HepG2 (cell line): ENCODE measurements at regions not wholly inside any gene's neighbourhood (a gene's known extent, or its start where the extent isn't known, plus 50 kb on each side); places are given as distances from the start of the nearest gene placed in this dataset.

Source experiments
- ATAC-seq: fragments of 200-7000 bp; cut with Tn5 transposase; 3 replicates; pipeline ENCODE4 v1.9.1; 2020; ENCODE audit warnings: mild to moderate bottlenecking, moderate library complexity
- BruUV-seq: library from RNA; stranded (reverse); fragments of 400-500 nt; replicated peaks from 2 replicates; lab custom pipeline; 2021; lab: Mats Ljungman, UMichigan
- CTCF ChIA-PET: fragments of 300-600 bp; formaldehyde crosslinking; extraction: SDS; loops from one replicate; lab custom pipeline; 2021; ENCODE audit warnings: low total read pairs, inconsistent platforms, low intra/inter-chr PET ratio; lab: Yijun Ruan, JAX
- POLR2A ChIA-PET: fragments of 350-600 bp; sonication (Branson Sonifier 250); formaldehyde crosslinking; loops from one replicate; lab custom pipeline; 2020; ENCODE audit warnings: antibody characterized with exemption, inconsistent platforms; lab: Yijun Ruan, JAX
- DNase-seq: peaks from one replicate; pipeline ENCODE4 v3.0.0-alpha.2; 2015; ENCODE audit warnings: low spot score
- FAIRE-seq: peaks from 3 replicates; lab custom pipeline; 2011; peaks lifted over from hg19 to GRCh38; lab: Jason Lieb, UNC
- H2AFZ ChIP-seq: one replicate; pipeline ENCODE4 v1.6.1; 2011; ENCODE audit warnings: low read length, inconsistent platforms
- H3K27ac ChIP-seq: fragments of 300-600 bp; 3 replicates; pipeline ENCODE4 v1.8.0; 2011; ENCODE audit warnings: mixed run types, mild to moderate bottlenecking, mixed read lengths, low read length, inconsistent platforms; ENCODE audit not compliant: insufficient read depth; ENCODE audit errors: extremely low read length
- H3K27me3 ChIP-seq, 2 experiments: fragments of 200-600 bp in 1 of 2; 2 replicates in 1 of 2; 3 replicates in 1 of 2; pipeline versions ENCODE4 v1.6.0 to v1.8.0; 2011; ENCODE audit warnings: low read length in 2 of 2, mild to moderate bottlenecking in 2 of 2, moderate library complexity in 2 of 2, inconsistent platforms in 1 of 2; ENCODE audit not compliant: insufficient read depth in 2 of 2, control insufficient read depth in 1 of 2
- H3K36me3 ChIP-seq, 2 experiments: fragments of 200-600 bp in 1 of 2; replicated peaks in 1 of 2; 2 replicates in 1 of 2; 3 replicates in 1 of 2; pipeline versions ENCODE4 v1.5.1 to v1.8.0; 2011; ENCODE audit warnings: low read length in 2 of 2, inconsistent platforms in 1 of 2; ENCODE audit not compliant: insufficient read depth in 2 of 2, control insufficient read depth in 1 of 2
- H3K4me1 ChIP-seq: 2 replicates; pipeline ENCODE4 v1.5.1; 2012; ENCODE audit warnings: low read length, inconsistent platforms; ENCODE audit not compliant: insufficient read depth
- H3K4me2 ChIP-seq: 2 replicates; pipeline ENCODE4 v1.6.0; 2011; ENCODE audit warnings: low read depth, low read length, inconsistent platforms
- H3K4me3 ChIP-seq, 3 experiments: fragments of 200-600 bp in 1 of 3; sonication (generic), shearing (Covaris generic) in 1 of 3; replicated peaks in 1 of 3; 2 replicates each; pipeline ENCODE4 v1.5.1; 2011 to 2016; ENCODE audit warnings: low read length in 3 of 3, inconsistent platforms in 2 of 3, low read depth in 2 of 3, mild to moderate bottlenecking in 2 of 3, control low read depth in 1 of 3, mixed read lengths in 1 of 3; ENCODE audit not compliant: insufficient read depth in 1 of 3
- H3K79me2 ChIP-seq: one replicate; pipeline ENCODE4 v1.6.1; 2011; ENCODE audit warnings: low read length, inconsistent platforms; ENCODE audit not compliant: insufficient read depth
- H3K9ac ChIP-seq: 2 replicates; pipeline ENCODE4 v1.6.0; 2011; ENCODE audit warnings: mild to moderate bottlenecking, low read depth, low read length, inconsistent platforms; ENCODE audit not compliant: insufficient read depth
- H3K9me3 ChIP-seq: 2 replicates; pipeline ENCODE4 v1.5.1; 2012; ENCODE audit warnings: mild to moderate bottlenecking, low read length
- H4K20me1 ChIP-seq: 2 replicates; pipeline ENCODE4 v1.6.0; 2011; ENCODE audit warnings: inconsistent platforms, mild to moderate bottlenecking, low read length, moderate library complexity; ENCODE audit not compliant: insufficient read depth
- ARID2 ChIP-seq: sonication (generic); formaldehyde crosslinking; IDR thresholded peaks from 2 replicates; pipeline ENCODE4 v1.8.1; 2022; ENCODE audit warnings: mild to moderate bottlenecking, missing genetic modification reagents, borderline replicate concordance
- JUN ChIP-seq: sonication (generic); formaldehyde crosslinking; IDR thresholded peaks from 2 replicates; pipeline ENCODE4 v1.4.0; 2020; ENCODE audit warnings: mild to moderate bottlenecking, missing genetic modification reagents
- MTF1 ChIP-seq: sonication (generic); formaldehyde crosslinking; IDR thresholded peaks from 2 replicates; pipeline ENCODE4 v1.5.0; 2020; ENCODE audit warnings: missing genetic modification reagents
- RXRA ChIP-seq: sonication (generic); formaldehyde crosslinking; IDR thresholded peaks from 2 replicates; pipeline ENCODE4 v1.5.1; 2020; ENCODE audit warnings: missing genetic modification reagents
- ZNF775 ChIP-seq: sonication (generic); formaldehyde crosslinking; IDR thresholded peaks from 2 replicates; pipeline ENCODE4 v1.4.0; 2020; ENCODE audit warnings: missing genetic modification reagents, mild to moderate bottlenecking, moderate library complexity, borderline replicate concordance
- WGBS: methylation state at CpG from one replicate; pipeline ENCODE4 v1.1.6; 2017; ENCODE audit warnings: low lambda C conversion rate; 5-methylcytosine and 5-hydroxymethylcytosine counted together
- in situ Hi-C: cut with HindIII; loops from 2 replicates; pipeline ENCODE4 v1.10.0; 2017; ENCODE audit warnings: low pct_unique_long_range_greater_than_20kb; ENCODE audit not compliant: extremely low pct_ligation_motif_present
- intact Hi-C: fragments of 100-400 bp; cut with micrococcal nuclease; formaldehyde crosslinking; loops from one replicate; pipeline ENCODE4 v1.10.0; 2022; ENCODE audit not compliant: unreplicated experiment
- TF ChIP-seq, protein P1 (sequence below): sonication (generic); formaldehyde crosslinking; IDR thresholded peaks from 2 replicates; pipeline ENCODE4 v1.5.0; 2020; ENCODE audit warnings: missing genetic modification reagents, mild to moderate bottlenecking, borderline replicate concordance

DNA sequence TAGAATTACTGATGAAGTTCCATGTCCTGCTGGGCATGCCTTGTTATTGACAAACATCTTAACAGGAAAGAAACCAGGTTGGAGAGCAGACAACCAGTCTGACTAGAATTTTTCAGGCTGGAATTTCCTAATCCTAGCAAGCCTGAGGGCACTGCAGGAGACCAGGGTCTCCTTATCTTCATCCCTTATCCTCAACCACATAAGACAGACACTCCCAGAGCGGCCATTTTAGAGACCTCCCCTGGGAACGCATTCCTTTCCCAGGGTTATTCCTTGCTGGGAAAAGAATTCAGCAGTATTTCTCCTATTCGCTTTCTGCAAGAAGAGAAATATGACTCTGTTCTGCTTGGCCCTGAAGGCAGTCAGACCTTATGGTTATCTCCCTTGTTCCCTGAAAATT lies 803.7 kb downstream of the GRIK2 start (continued):
- TF ChIP-seq MTF1 (CRISPR knock-in tag) = no peak

DNA sequence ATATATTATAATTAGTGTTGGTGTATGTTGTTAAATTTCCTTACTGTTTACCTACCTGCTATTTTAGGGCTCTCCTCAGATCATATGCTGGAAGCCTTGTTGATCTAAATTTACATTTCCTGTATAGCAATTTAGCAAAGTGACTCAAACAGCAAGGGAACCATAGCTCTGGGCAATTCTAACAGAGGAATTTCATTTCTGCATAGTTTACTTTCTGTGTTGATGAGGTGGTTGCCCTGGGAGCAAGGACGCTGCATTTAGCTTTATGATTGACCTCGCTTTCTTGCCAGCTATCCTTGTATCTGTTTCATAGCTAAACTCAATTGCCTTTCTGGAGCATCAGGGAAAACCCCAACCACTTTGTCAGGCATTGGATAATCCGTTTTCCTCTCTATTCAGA lies 810.8 kb downstream of the GRIK2 start:
- H3K4me3 ChIP-seq = no peak overlapping the region
- DNase-seq (no peak), FAIRE-seq (no peak), ATAC-seq (no peak)
- H4K20me1 ChIP-seq = no peaks in the 10 kb centered on the region
- TF ChIP-seq JUN (CRISPR knock-in tag) (no peak), ZNF775 (CRISPR knock-in tag) (no peak)
- no peak overlapping the region for H2AFZ ChIP-seq
- intact Hi-C loops (no loop called here), in situ Hi-C loops (no loop called here)
- no peaks in the 10 kb centered on the region for H3K79me2 ChIP-seq
- ChIA-PET POLR2A (no interaction called here), CTCF (no interaction called here)
- H3K36me3 ChIP-seq = no peaks in the 10 kb centered on the region
- H3K4me1 ChIP-seq = no peaks in the 10 kb centered on the region
- no peak overlapping the region for H3K9ac ChIP-seq
- peaks cover 32% of the 10 kb centered on the region for H3K9me3 ChIP-seq
- H3K27ac ChIP-seq = no peak overlapping the region
- no peak overlapping the region for H3K4me2 ChIP-seq
- no TSS peak for BruUV-seq
- no peaks in the 10 kb centered on the region; a peak in 1 of 5 replicates for H3K27me3 ChIP-seq
- 0% methylated on average over 3 of the region's 3 CpGs for WGBS

GRCh38 chr6:102215425-102215824 lies 821.9 kb downstream of the GRIK2 start:
- Histone ChIP-seq H4K20me1 (no peaks in the 10 kb centered on the region), H3K36me3 (no peaks in the 10 kb centered on the region), H3K27me3 (no peaks in the 10 kb centered on the region), H3K4me1 (no peaks in the 10 kb centered on the region), H3K79me2 (no peaks in the 10 kb centered on the region), H3K4me3 (no peak overlapping the region), H3K9me3 (no peaks in the 10 kb centered on the region), H3K9ac (no peak overlapping the region)
- FAIRE-seq (no peak), DNase-seq (no peak)
- CTCF ChIA-PET = no interaction called here
- intact Hi-C loops = no loop called here
- BruUV-seq = no TSS peak
- WGBS = 58% methylated on average over 3 of the region's 3 CpGs
- TF ChIP-seq RXRA (CRISPR knock-in tag) = no peak
- TF ChIP-seq, protein P1, sequence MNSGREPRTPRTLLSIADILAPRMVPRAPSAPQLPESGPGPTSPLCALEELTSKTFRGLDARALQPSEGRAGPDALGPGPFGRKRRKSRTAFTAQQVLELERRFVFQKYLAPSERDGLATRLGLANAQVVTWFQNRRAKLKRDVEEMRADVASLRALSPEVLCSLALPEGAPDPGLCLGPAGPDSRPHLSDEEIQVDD (CRISPR knock-in tag) = no peak
- TF ChIP-seq ARID2 = no peak
- TF ChIP-seq, all 625 proteins: peak for 0
- in situ Hi-C loops = no loop called here
- Histone ChIP-seq H3K4me2 (no peak overlapping the region), H3K27ac (no peak overlapping the region), H2AFZ (no peak overlapping the region)
- POLR2A ChIA-PET = no interaction called here
- no peak for ATAC-seq
